Lung (tissue), 11 donors: ENCODE measurements at regions not wholly inside any gene's neighbourhood (a gene's known extent, or its start where the extent isn't known, plus 50 kb on each side); places are given as distances from the start of the nearest gene placed in this dataset.
"Not testable (repeated sequence)": the region's sequence is repeated elsewhere in the genome, so short reads cannot be mapped to it uniquely, and the experiment has no call there.

Source experiments
- ATAC-seq: fragments of 200-7000 bp; cut with Tn5 transposase; one replicate; pipeline ENCODE4 v1.9.1; 2020; ENCODE audit warnings: moderate number of reproducible peaks; ENCODE audit not compliant: insufficient read depth, low FRiP score
- DNase-seq, 3 donors: peaks; one replicate each; pipeline ENCODE4 v3.0.0-alpha.2; 2013 to 2017
- H3K27ac ChIP-seq, 2 donors: one replicate each; pipeline ENCODE4 v1.5.1; 2013; ENCODE audit warnings: mild to moderate bottlenecking in 2 of 2, moderate library complexity in 2 of 2, control low read depth in 1 of 2, inconsistent platforms in 1 of 2, low read depth in 1 of 2, low read length in 1 of 2
- H3K27me3 ChIP-seq, 3 donors: one replicate each; pipeline ENCODE4 v1.5.1; 2013; ENCODE audit warnings: low read length in 2 of 3; ENCODE audit not compliant: control insufficient read depth in 3 of 3, insufficient read depth in 3 of 3
- H3K36me3 ChIP-seq, 4 donors: one replicate each; pipeline ENCODE4 v1.5.1; 2013; ENCODE audit warnings: low read length in 4 of 4, mild to moderate bottlenecking in 1 of 4, moderate library complexity in 1 of 4; ENCODE audit not compliant: control insufficient read depth in 4 of 4, insufficient read depth in 4 of 4
- H3K4me1 ChIP-seq, 5 donors: one replicate each; pipeline ENCODE4 v1.5.1; 2013; ENCODE audit warnings: low read length in 5 of 5, mild to moderate bottlenecking in 2 of 5, moderate library complexity in 1 of 5; ENCODE audit not compliant: control insufficient read depth in 5 of 5, insufficient read depth in 5 of 5
- H3K4me3 ChIP-seq: one replicate; pipeline ENCODE4 v1.5.1; 2013; ENCODE audit warnings: mild to moderate bottlenecking, control low read depth, moderate library complexity
- H3K9ac ChIP-seq, 2 donors: one replicate each; pipeline ENCODE4 v1.5.1; 2013; ENCODE audit warnings: low read length in 2 of 2, control low read depth in 1 of 2; ENCODE audit not compliant: insufficient read depth in 1 of 2
- H3K9me3 ChIP-seq, 4 donors: one replicate each; pipeline ENCODE4 v1.5.1; 2013; ENCODE audit warnings: low read length in 3 of 4, mild to moderate bottlenecking in 1 of 4, moderate library complexity in 1 of 4; ENCODE audit not compliant: control insufficient read depth in 4 of 4, insufficient read depth in 3 of 4
- WGBS, 2 donors: extraction: QIAGEN DNeasy Blood & Tissue Kit; methylation state at CpG; one replicate each; pipeline ENCODE4 v1.1.7; 2013; 5-methylcytosine and 5-hydroxymethylcytosine counted together
- TF ChIP-seq, protein P1 (sequence below): IDR thresholded peaks from 2 replicates; pipeline ENCODE4 v1.5.1; 2012; ENCODE audit warnings: mild to moderate bottlenecking; ENCODE audit errors: control extremely low read depth, extremely low read depth
- donor health status: control.
- donor health status: control.
- donor health status: Bipolar disorder and iron deficiency.
- donor health status: healthy.
- donor health status: DM: yes; HTN: yes; CAD: no.

DNA sequence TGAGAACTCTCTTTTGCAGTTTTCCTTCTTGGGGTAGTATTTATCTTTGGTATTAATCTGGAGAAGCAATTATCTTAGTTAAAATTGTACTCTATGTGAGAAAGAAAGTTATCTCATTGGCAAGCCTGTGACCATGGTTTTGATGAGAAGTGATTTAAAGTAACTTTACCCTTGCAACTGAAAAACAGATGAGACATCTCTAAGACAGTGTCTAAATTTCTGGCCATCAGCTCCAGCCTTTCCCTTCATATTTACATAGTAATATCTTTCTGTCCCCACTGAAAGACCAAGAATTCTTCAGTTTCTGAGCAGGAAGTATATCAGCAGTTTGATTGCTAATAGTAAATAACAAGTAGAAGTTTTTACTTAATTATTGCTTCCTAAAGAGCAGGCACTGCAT is 386.1 kb upstream of the SYNCRIP start:
- no peak for ATAC-seq

DNA sequence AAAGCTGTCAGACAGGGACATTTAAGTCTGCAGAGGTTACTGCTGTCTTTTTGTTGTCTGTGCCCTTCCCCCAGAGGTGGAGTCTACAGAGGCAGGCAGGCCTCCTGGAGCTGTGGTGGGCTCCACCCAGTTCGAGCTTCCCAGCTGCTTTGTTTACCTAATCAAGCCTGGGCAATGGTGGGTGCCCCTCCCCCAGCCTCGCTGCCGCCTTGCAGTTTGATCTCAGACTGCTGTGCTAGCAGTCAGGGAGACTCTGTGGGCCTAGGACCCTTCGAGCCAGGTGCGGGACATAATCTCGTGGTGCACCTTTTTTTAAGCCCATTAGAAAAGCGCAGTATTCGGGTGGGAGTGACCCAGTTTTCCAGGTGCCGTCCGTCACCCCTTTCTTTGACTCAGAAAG is 384.2 kb upstream of the SYNCRIP start:
- not testable (repeated sequence) for H3K27ac ChIP-seq, H3K4me3 ChIP-seq, H3K27me3 ChIP-seq, H3K36me3 ChIP-seq, DNase-seq, ATAC-seq, H3K9me3 ChIP-seq, H3K9ac ChIP-seq
- WGBS, 2 donors, result 73 to 74% methylated on average over 10 of the region's 10 CpGs
- peaks cover 0 to 15% (median 0%) of the 10 kb centered on the region in 5 donors for H3K4me1 ChIP-seq

More for the DNA sequence above, 386.1 kb upstream of the SYNCRIP start:
- peak in 2 of 3 donors; percentile 50 to 74 for DNase-seq
- no peaks in the 10 kb centered on the region for H3K36me3 ChIP-seq
- peaks cover 0 to 3% (median 0%) of the 10 kb centered on the region in 4 donors for H3K9me3 ChIP-seq
- H3K4me1 ChIP-seq, result peaks cover 0 to 16% (median 0%) of the 10 kb centered on the region in 5 donors
- H3K9ac ChIP-seq, result no peak overlapping the region
- no peak overlapping the region for H3K4me3 ChIP-seq
- no peak overlapping the region for H3K27ac ChIP-seq
- TF ChIP-seq, protein P1, sequence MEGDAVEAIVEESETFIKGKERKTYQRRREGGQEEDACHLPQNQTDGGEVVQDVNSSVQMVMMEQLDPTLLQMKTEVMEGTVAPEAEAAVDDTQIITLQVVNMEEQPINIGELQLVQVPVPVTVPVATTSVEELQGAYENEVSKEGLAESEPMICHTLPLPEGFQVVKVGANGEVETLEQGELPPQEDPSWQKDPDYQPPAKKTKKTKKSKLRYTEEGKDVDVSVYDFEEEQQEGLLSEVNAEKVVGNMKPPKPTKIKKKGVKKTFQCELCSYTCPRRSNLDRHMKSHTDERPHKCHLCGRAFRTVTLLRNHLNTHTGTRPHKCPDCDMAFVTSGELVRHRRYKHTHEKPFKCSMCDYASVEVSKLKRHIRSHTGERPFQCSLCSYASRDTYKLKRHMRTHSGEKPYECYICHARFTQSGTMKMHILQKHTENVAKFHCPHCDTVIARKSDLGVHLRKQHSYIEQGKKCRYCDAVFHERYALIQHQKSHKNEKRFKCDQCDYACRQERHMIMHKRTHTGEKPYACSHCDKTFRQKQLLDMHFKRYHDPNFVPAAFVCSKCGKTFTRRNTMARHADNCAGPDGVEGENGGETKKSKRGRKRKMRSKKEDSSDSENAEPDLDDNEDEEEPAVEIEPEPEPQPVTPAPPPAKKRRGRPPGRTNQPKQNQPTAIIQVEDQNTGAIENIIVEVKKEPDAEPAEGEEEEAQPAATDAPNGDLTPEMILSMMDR, result no peak
- no peaks in the 10 kb centered on the region for H3K27me3 ChIP-seq

DNA sequence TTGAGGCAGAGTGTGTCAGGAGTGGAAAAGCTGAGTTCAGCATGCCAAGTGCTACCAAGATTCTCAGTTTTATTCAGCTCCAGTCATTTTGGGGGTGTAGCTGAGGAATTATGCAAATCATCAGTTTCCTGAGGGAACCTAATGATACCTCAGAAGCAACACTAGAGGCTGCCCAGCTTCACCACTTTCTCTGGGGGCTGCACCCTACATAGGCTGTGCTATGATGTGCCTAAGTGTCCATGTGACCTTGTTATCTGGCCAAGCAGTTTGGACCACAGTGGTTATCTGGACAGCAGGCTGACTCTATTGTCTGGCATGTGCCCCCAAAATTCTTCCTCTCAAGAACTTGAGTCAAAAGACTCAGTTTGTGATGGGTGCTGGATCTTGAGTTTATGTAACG is 374.6 kb upstream of the SYNCRIP start:
- Histone ChIP-seq H3K27me3 (no peaks in the 10 kb centered on the region), H3K4me3 (no peak overlapping the region), H3K27ac (no peak overlapping the region), H3K9me3 (no peaks in the 10 kb centered on the region), H3K9ac (no peak overlapping the region), H3K4me1 (no peaks in the 10 kb centered on the region), H3K36me3 (no peaks in the 10 kb centered on the region)
- WGBS, 2 donors, result 81 to 86% methylated on average over 1 of the region's 1 CpG
- DNase-seq (no peak), ATAC-seq (no peak)
- TF ChIP-seq, protein P1, result no peak

DNA sequence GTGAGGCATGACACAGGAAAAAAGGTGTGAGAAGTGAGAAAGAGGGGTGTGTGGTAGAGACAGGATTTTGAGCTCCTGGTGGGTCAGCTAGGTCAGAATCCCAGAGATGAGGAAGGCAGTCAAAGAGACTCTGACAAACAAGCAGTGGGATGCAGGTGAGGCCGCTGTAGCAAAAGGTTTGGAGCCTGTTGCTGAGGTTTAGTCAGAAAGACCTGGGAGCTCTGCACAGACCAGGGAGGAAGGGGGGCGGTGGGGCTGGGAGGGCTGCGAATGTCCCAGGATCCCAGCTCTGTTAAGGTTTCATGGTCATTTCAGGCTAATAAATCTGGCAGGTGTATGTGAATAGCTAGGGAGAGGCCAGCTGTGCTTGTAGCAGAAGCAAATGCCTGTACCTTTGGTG is 373.9 kb upstream of the SYNCRIP start:
- no peaks in the 10 kb centered on the region for H3K27me3 ChIP-seq
- DNase-seq (no peak), ATAC-seq (no peak)
- no peaks in the 10 kb centered on the region for H3K36me3 ChIP-seq
- H3K9ac ChIP-seq, result no peak overlapping the region
- no peaks in the 10 kb centered on the region for H3K9me3 ChIP-seq
- WGBS, 2 donors, result 84% methylated on average over 3 of the region's 3 CpGs
- TF ChIP-seq, protein P1, result no peak
- no peaks in the 10 kb centered on the region for H3K4me1 ChIP-seq
- H3K27ac ChIP-seq, result no peak overlapping the region
- no peak overlapping the region for H3K4me3 ChIP-seq
